Kidney glomerular epithelial cell (primary cell): ENCODE measurements at regions not wholly inside any gene's neighbourhood (a gene's known extent, or its start where the extent isn't known, plus 50 kb on each side); places are given as distances from the start of the nearest gene placed in this dataset.

Source experiments
- DNase-seq: peaks from one replicate; lab custom pipeline; 2025; lab: John Stamatoyannopoulos, UW

DNA sequence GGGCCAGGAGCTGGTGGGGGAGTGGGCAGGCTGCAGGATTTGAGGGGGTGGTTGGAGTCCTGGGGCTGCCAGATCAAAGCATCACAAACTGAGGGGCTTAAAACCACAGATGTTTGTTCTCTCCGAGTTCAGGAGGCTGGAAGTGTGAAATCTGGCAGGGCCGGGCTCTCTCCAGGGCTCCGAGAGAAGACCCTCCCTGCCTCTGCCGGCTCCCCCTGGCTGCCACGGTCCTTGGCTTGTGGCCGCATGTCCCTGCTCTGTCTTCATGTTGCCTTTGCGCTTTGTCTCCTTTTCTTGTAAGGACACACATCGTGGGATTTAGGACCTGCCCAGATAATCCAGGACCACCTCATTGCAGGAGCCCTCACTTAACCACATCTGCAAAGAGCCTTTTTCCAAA, 139.8 kb upstream of the GSE1 start:
- DNase-seq = no peak

DNA sequence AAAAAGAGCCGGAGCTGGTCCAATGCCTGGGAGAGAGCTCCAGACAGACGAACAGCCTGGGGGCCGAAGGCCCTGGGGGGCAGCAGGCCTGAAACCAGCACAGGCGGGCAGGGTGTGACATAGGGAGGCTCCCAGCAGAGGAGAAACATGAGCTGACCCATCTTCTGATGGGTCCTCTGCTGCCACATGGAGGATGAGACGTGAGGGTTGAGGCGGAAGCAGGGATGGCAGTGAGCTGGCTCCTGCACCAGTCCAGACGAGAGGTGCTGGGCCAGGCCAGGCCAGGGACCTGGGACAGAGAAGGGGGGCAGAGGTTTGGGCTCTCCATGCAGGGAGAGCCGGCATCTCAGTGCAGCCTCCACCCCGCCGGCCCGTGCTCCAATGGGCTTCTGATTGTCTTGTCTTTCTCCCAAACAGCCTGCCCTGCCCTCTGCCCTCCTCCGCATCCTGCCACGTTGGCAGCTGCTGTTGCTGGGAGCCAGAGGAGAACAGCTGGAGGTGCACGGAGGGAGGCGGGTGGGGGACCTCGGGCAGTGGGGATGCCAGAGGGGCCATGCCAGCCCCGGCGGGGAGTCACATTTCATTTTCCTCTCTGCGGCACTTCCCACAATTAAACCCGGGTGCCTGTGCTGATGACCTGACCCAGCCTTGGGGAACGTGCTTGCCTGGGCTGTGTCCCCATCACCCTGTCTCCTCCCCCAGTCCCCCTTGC, 139.1 kb upstream of the GSE1 start:
- no peak for DNase-seq

DNA sequence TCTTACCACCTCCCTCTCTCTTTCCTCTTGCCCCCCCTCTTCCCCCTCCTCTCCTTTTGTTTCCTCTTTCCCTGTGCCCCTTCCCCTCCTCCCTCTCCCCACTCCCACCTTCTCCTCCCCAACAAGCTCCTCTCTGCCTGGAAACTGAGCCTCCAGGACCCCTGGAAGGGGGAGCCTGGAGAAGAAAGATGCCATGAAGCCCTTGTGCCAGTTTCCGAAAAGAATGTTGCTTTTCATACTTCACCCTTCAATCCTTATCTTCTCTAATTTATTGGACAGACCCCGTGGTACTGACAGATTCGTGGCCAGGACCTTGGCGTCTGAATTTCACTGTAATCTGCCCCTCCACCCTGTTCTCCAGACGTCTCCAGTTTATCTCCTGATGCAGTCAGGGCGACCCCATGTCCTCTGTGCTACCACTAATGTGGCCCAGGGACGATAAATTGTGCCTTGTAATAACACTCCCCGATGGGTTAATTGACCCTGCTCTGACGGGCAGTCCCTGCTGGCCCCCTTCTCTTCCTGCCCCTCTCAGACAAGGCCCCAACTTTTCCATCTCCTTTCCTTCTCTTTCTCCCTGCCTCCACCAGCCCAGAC, 138.4 kb upstream of the GSE1 start:
- DNase-seq = no peak

DNA sequence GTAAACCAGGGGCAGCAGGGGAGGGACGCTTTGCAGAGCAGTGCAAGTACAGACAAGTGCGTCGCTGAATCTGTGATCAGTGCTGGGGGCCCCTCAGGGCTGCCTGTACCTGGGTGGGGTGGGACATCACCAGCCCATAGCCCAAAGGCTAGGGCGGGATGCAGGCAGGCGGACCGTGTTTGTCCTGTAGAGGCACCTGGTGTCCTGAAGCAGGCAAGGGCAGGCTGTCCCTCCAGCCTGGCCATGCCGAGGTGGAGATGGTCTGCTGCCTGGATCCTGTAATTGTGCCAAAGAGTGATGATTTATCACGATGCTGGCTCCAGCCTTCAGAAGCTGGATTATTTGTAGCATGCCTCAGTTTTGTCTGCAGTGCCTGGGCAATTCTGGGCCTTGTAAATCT, 137.9 kb upstream of the GSE1 start:
- no peak for DNase-seq

DNA sequence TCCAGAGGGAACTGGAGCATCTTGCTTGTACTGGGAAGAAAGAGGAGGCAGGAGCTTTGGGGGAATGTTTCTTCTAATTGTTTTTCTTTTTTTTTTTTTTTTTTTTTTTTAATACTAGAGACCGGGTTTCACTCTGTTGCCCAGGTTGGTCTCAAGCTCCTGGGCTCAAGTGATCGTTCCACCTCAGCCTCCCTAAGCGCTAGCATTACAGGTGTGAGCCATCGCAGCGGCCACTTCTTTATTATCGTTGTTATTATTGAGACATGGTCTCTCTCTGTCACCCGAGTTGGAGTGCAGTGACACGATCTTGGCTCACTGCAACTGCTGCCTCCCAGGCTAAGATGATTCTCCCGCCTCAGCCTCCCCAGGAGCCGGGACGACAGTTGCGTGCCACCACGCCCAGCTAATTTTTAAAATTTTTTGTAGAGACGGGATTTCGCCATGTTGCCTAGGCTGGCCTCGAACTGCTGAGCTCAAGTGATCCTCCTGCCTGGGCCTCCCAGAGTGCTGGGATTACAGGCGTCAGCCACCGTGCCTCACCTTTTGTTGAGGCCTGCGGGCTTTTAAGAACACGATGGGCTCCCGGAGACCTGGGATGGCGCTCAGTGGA, 137.3 kb upstream of the GSE1 start:
- DNase-seq = no peak

GRCh38 chr16:85476389-85476788, 136.7 kb upstream of the GSE1 start:
- DNase-seq = no peak

- no peak for DNase-seq
These were observed 135.2 kb upstream of the GSE1 start for GRCh38 chr16:85477801-85478363.

GRCh38 chr16:85479972-85480726, 133.0 kb upstream of the GSE1 start:
- no peak for DNase-seq

GRCh38 chr16:85480727-85481101, 132.4 kb upstream of the GSE1 start:
- DNase-seq = no peak

GRCh38 chr16:85481206-85481605, 131.9 kb upstream of the GSE1 start:
- no peak for DNase-seq

GRCh38 chr16:85481738-85482137, 131.4 kb upstream of the GSE1 start:
- DNase-seq = no peak

DNA sequence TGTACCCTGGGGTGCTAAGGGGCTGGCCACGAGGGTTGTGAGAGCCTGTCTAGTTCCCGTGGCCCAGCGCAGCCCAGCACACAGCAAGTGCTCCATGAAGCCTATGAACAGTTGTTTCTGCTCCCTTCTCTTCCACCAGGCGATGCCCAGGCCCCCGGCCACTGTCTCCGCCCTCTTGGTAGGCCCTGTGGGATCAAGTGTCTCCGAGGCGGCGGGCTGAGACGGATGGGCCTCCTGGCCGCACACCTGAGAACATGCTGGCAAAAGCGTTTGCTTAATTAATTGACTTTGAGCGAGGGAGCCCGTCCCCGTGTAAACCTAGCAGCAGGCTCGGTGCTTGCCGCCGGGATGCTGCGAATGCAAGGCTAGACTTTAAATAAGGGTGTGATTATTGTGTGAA, 129.7 kb upstream of the GSE1 start:
- DNase-seq = no peak

GRCh38 chr16:85484347-85485300, 128.5 kb upstream of the GSE1 start:
- no peak for DNase-seq

GRCh38 chr16:85485379-85485778, 127.7 kb upstream of the GSE1 start:
- no peak for DNase-seq

DNA sequence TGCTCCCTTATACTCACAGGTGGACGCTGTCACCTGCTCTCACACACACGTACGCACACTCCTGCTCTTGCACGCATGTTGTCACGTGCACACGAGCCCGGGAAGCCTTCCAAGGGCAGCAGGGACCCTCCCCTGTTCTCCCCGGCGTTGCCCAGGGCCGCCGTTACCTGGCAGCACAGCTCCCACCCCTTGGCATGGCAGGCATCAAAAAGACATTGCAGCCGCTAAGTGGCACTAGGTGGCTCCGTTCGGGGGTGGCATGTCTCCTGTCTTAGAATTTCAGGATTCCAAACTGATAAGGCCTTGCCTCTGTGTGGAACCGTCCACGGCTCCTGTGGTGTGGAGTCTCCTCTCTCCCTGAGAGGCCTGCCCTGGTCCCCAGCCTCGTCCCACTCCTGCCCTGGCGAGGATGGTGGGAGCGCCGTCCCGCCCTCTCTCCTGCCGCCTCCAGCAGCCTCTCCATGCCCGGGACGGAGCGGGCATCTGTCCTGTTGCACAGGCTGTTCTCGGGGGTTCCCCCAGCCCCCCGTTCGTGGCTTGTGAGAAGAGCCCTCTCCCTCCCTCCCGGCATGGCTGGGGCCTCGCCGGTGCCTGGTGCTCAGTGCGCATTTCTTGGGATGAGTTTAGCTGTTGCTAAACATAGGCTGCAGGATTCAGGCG, 126.7 kb upstream of the GSE1 start:
- DNase-seq = no peak

DNA sequence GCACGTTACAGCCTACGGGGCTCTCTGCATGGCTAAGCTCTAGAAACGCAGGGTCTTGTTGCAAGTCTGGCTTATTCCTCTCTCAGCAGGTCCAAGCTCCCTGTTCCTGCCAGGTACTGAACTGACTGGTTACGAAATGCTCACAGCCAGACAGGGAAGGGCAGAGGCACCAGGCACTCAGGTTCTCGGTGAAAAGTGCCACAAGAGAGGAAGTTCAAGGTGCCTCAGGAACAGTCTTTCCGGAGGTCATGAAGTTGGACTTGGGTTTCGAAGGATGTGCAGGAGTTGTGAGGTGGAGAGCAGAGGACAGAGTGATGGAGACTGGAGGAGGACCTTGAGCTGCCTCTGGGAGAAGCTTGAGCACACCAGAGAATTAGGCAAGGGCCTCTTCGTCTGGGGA, 124.7 kb upstream of the GSE1 start:
- no peak for DNase-seq

DNA sequence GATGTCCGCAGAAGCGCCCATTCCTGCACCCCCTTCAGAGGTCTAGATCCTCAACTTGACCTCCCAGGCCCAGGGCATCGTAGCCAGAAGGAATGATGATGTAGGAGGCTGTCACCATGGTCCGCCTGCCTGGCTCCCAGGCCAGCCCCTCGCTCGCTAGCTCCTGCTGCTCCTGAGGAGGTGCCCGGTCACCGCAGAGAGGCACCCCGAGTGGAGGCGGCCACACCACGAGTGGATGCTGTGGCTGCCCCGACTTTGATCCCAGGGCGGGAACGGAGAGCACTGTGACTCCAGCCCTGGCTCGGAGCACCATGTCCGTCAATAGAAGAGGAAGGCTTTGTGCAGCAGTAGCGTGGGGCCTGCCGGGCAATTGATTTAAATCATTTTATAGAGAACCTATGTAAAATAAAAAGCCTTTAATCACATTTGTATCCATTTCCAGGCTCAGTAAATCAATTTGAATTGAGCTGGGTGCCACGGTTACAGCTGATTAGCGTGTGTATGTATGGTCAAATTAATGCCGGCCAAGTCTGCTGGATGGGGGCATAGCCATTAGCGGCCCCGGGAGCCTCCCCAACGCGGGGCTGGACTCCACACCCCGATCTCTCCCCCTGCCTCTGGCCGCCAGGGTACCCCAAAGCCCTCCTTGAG, 122.6 kb upstream of the GSE1 start:
- no peak for DNase-seq

- DNase-seq = no peak
These were observed 121.9 kb upstream of the GSE1 start for GRCh38 chr16:85491058-85491771.

DNA sequence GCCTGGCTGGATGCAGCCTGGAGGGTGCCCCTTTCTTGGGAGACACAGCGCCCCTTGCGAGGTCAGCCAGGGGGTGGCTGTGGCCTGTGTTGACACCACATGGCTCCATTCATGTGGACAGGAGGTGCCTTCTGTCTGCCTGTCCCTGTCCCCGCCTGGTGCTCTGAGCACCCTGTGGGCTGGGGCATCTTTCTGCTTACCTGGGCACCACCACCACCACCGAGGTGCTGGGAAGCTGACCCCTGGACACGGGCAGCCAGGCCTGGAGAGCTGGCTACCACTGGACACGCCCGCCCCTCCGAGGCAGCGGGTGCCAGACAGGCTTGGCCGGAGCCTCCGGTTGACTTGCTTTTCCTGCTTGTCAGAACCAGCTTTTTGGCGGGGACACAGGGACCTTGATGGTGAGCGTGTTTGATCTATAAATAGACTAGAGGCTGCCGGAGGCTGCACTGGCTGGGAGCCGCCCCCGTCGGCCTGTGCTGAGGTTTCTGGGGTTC, 121.3 kb upstream of the GSE1 start:
- DNase-seq = no peak
